ENCODE measurements at regions not wholly inside any gene's neighbourhood (a gene's known extent, or its start where the extent isn't known, plus 50 kb on each side); places are given as distances from the start of the nearest gene placed in this dataset.
"Not testable (repeated sequence)": the region's sequence is repeated elsewhere in the genome, so short reads cannot be mapped to it uniquely, and the experiment has no call there.

DNA sequence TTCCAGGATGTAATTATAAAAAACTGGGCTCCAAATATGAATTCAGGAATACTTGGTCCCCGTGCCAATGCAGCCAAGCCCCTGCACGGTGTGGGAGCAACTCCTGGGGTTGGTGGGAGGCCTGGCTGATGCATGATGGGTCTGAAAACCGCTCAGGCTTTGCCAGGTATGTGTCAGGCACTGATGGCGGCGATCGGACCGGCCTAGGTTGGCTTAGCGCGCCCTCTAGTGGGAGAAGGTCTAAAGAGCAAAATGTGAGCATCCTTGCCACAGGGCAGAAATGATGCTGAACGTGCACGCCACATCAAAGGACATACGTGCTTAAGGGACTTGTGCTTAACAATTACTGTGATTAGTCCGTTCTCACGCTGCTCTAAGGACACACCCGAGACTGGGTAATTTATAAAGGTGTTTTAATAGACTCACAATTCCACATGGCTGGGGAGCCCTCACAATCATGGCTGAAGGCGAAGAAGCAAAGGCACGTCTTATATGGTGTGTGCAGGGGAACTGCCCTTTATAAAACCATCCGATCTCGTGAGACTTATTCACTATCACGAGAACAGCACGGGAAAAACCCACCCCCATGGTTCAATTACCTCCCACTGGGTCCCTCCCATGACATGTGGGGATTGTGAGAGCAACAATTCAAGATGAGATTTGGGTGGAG lies 196.2 kb upstream of the PLGLB1 start:
- H4K20me1 ChIP-seq (ENCODE audit: insufficient read depth, low read length); H3K4me2 ChIP-seq (ENCODE audit: low read depth, low read length); in situ Hi-C loops (cut with HindIII; ENCODE audit: extremely low pct_ligation_motif_present, low pct_unique_long_range_greater_than_20kb); H3K27me3 ChIP-seq (ENCODE audit: control insufficient read depth in 1 of 2, insufficient read depth in 2 of 2, low read length in 2 of 2); DNase-seq (ENCODE audit: low spot score); H3K4me3 ChIP-seq (replicated peaks in 1 of 3; ENCODE audit: insufficient read depth in 1 of 3, low read depth in 2 of 3, low read length in 3 of 3); H3K36me3 ChIP-seq (replicated peaks in 1 of 2; ENCODE audit: control insufficient read depth in 1 of 2, insufficient read depth in 2 of 2, low read length in 2 of 2); BruUV-seq (replicated peaks); H2AFZ ChIP-seq (ENCODE audit: low read length); H3K27ac ChIP-seq (ENCODE audit: extremely low read length, insufficient read depth, low read length); H3K9ac ChIP-seq (ENCODE audit: insufficient read depth, low read depth, low read length); CTCF ChIA-PET (ENCODE audit: low intra/inter-chr PET ratio, low total read pairs); H3K9me3 ChIP-seq (ENCODE audit: low read length); H3K4me1 ChIP-seq (ENCODE audit: insufficient read depth, low read length); POLR2A ChIA-PET; intact Hi-C loops (cut with micrococcal nuclease; ENCODE audit: unreplicated experiment); H3K79me2 ChIP-seq (ENCODE audit: insufficient read depth, low read length): not testable (repeated sequence)
- ATAC-seq, result peak; percentile 95
- TF ChIP-seq STAG1 (CRISPR knock-in tag; IDR thresholded peaks at IDR 0.05) (peak; percentile 81), SMC3 (IDR thresholded peaks at IDR 0.05; ENCODE audit: low read length) (0 out of 2 replicates have a peak, but pooled peaks have one; percentile 5), ZNF331 (CRISPR knock-in tag; IDR thresholded peaks at IDR 0.05) (0 out of 2 replicates have a peak, but pooled peaks have one; percentile 30)
- TF ChIP-seq, protein P1, sequence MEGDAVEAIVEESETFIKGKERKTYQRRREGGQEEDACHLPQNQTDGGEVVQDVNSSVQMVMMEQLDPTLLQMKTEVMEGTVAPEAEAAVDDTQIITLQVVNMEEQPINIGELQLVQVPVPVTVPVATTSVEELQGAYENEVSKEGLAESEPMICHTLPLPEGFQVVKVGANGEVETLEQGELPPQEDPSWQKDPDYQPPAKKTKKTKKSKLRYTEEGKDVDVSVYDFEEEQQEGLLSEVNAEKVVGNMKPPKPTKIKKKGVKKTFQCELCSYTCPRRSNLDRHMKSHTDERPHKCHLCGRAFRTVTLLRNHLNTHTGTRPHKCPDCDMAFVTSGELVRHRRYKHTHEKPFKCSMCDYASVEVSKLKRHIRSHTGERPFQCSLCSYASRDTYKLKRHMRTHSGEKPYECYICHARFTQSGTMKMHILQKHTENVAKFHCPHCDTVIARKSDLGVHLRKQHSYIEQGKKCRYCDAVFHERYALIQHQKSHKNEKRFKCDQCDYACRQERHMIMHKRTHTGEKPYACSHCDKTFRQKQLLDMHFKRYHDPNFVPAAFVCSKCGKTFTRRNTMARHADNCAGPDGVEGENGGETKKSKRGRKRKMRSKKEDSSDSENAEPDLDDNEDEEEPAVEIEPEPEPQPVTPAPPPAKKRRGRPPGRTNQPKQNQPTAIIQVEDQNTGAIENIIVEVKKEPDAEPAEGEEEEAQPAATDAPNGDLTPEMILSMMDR (CRISPR knock-in tag; IDR thresholded peaks at IDR 0.05), result peak; percentile 26; the same call in 1 of the 2 replicates
- peak; percentile 95 for FAIRE-seq
- WGBS (ENCODE audit: low lambda C conversion rate), result 0% methylated on average over 6 of the region's 21 CpGs

DNA sequence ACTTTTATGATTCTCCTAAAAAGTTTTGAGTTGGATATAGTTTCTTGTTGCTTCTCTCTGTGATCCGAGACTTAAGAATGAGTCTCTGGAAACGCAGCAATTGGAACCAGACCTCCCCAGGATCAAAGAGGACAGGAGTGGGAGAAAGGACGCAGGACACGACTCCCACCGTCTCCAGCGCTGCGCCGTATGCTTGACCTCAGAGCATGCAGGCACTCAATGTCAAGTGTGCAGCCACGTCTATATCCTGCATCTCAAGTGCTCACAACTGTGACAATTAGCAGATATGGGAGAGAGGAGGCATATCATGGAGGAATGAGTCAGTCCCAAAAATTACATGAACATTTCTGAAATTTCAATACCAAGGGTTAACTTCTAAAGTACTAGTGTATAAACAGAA lies 199.0 kb upstream of the PLGLB1 start:
- CTCF ChIA-PET (ENCODE audit: low intra/inter-chr PET ratio, low total read pairs); H3K27me3 ChIP-seq (ENCODE audit: control insufficient read depth in 1 of 2, insufficient read depth in 2 of 2, low read length in 2 of 2); POLR2A ChIA-PET; H3K9ac ChIP-seq (ENCODE audit: insufficient read depth, low read depth, low read length); H3K4me1 ChIP-seq (ENCODE audit: insufficient read depth, low read length); H3K79me2 ChIP-seq (ENCODE audit: insufficient read depth, low read length); in situ Hi-C loops (cut with HindIII; ENCODE audit: extremely low pct_ligation_motif_present, low pct_unique_long_range_greater_than_20kb); ATAC-seq; H3K27ac ChIP-seq (ENCODE audit: extremely low read length, insufficient read depth, low read length); H3K36me3 ChIP-seq (replicated peaks in 1 of 2; ENCODE audit: control insufficient read depth in 1 of 2, insufficient read depth in 2 of 2, low read length in 2 of 2); intact Hi-C loops (cut with micrococcal nuclease; ENCODE audit: unreplicated experiment); FAIRE-seq; BruUV-seq (replicated peaks); DNase-seq (ENCODE audit: low spot score); H3K4me2 ChIP-seq (ENCODE audit: low read depth, low read length); H2AFZ ChIP-seq (ENCODE audit: low read length); H4K20me1 ChIP-seq (ENCODE audit: insufficient read depth, low read length); H3K9me3 ChIP-seq (ENCODE audit: low read length); H3K4me3 ChIP-seq (replicated peaks in 1 of 3; ENCODE audit: insufficient read depth in 1 of 3, low read depth in 2 of 3, low read length in 3 of 3): not testable (repeated sequence)
- WGBS (ENCODE audit: low lambda C conversion rate), result 27% methylated on average over 9 of the region's 9 CpGs

DNA sequence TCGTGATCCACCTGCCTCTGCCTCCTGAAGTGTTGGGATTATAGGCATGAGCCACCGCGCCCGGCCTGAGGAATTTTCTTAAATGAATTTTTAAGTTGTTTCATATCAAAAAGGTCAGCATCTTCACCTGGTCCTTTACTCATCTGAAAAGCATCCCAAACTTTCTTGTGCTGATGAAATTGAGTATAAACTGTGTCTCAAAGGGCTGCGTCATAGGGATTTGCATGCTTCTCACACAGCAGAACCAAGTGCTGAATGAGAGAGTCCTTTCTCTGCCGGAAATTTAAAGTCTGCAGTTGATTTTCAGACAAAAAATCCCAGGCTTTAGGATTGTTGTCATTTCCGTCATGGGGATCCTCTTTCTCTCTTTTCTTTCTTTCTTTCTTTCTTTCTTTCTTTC lies 200.5 kb upstream of the PLGLB1 start:
- H3K9me3 ChIP-seq (ENCODE audit: low read length); H3K79me2 ChIP-seq (ENCODE audit: insufficient read depth, low read length); POLR2A ChIA-PET; H3K4me2 ChIP-seq (ENCODE audit: low read depth, low read length); DNase-seq (ENCODE audit: low spot score); CTCF ChIA-PET (ENCODE audit: low intra/inter-chr PET ratio, low total read pairs); intact Hi-C loops (cut with micrococcal nuclease; ENCODE audit: unreplicated experiment); H3K27me3 ChIP-seq (ENCODE audit: control insufficient read depth in 1 of 2, insufficient read depth in 2 of 2, low read length in 2 of 2); H3K4me1 ChIP-seq (ENCODE audit: insufficient read depth, low read length); in situ Hi-C loops (cut with HindIII; ENCODE audit: extremely low pct_ligation_motif_present, low pct_unique_long_range_greater_than_20kb); FAIRE-seq; BruUV-seq (replicated peaks); H2AFZ ChIP-seq (ENCODE audit: low read length); H4K20me1 ChIP-seq (ENCODE audit: insufficient read depth, low read length); ATAC-seq; H3K27ac ChIP-seq (ENCODE audit: extremely low read length, insufficient read depth, low read length); H3K4me3 ChIP-seq (replicated peaks in 1 of 3; ENCODE audit: insufficient read depth in 1 of 3, low read depth in 2 of 3, low read length in 3 of 3); H3K36me3 ChIP-seq (replicated peaks in 1 of 2; ENCODE audit: control insufficient read depth in 1 of 2, insufficient read depth in 2 of 2, low read length in 2 of 2); H3K9ac ChIP-seq (ENCODE audit: insufficient read depth, low read depth, low read length): not testable (repeated sequence)
- WGBS (ENCODE audit: low lambda C conversion rate), result 52% methylated on average over 7 of the region's 7 CpGs

DNA sequence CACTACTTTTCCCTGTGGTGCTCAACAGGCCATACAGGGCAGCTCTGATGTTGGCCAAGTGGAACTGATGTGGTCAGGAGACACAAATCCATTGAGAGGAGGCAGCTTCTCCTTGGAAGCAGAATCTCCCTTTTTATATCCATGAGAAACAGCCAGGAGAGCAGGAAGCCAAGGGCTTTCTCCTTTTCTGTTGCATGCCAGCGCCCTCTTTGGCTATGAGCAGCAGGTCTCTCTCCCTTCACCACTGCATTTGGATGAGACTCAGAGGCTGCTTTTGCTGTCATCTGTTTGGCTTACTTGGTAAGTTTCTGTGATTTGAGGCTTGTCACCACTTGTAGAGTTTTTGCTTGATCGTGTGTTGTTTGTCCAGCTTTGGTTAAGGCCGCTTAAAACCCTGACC lies 202.2 kb upstream of the PLGLB1 start:
- CTCF ChIA-PET (ENCODE audit: low intra/inter-chr PET ratio, low total read pairs); H3K9ac ChIP-seq (ENCODE audit: insufficient read depth, low read depth, low read length); intact Hi-C loops (cut with micrococcal nuclease; ENCODE audit: unreplicated experiment); H3K27ac ChIP-seq (ENCODE audit: extremely low read length, insufficient read depth, low read length); H3K4me3 ChIP-seq (replicated peaks in 1 of 3; ENCODE audit: insufficient read depth in 1 of 3, low read depth in 2 of 3, low read length in 3 of 3); POLR2A ChIA-PET; H3K4me1 ChIP-seq (ENCODE audit: insufficient read depth, low read length); H4K20me1 ChIP-seq (ENCODE audit: insufficient read depth, low read length); H2AFZ ChIP-seq (ENCODE audit: low read length); H3K27me3 ChIP-seq (ENCODE audit: control insufficient read depth in 1 of 2, insufficient read depth in 2 of 2, low read length in 2 of 2); DNase-seq (ENCODE audit: low spot score); H3K9me3 ChIP-seq (ENCODE audit: low read length); H3K36me3 ChIP-seq (replicated peaks in 1 of 2; ENCODE audit: control insufficient read depth in 1 of 2, insufficient read depth in 2 of 2, low read length in 2 of 2); H3K79me2 ChIP-seq (ENCODE audit: insufficient read depth, low read length); in situ Hi-C loops (cut with HindIII; ENCODE audit: extremely low pct_ligation_motif_present, low pct_unique_long_range_greater_than_20kb); H3K4me2 ChIP-seq (ENCODE audit: low read depth, low read length); BruUV-seq (replicated peaks): not testable (repeated sequence)
- 0% methylated on average over 2 of the region's 3 CpGs for WGBS (ENCODE audit: low lambda C conversion rate)
- ATAC-seq (peak; percentile 79), FAIRE-seq (peak; percentile 92)
